Right kidney (tissue), 1 donor: ENCODE measurements at regions not wholly inside any gene's neighbourhood (a gene's known extent, or its start where the extent isn't known, plus 50 kb on each side); places are given as distances from the start of the nearest gene placed in this dataset.
A peak's percentile ranks its signal among the peaks of the same experiment; 100 is the strongest.

Source experiments
- DNase-seq: peaks from one replicate; pipeline ENCODE4 v3.0.0-alpha.2; 2016

DNA sequence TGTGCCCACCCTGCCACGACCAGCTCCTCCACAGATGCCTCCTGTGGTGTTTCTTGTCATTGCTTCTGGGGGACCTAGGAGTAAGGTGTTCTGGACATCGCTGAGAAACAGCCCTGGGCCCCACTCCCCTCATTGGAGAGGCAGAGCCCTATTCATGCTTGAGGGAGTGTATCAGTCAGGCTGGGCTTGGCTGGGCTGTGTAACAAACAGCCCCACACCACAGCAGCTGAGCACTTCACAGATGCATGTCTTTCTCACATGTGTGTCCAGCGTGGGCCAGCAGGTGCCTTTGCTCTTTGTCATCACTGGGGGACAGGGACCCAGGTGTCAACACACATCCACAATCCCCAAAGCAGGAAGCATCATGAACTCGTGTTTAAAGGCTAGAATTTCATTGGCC, 65.1 kb upstream of the FBRSL1 start:
- DNase-seq, result no peak

DNA sequence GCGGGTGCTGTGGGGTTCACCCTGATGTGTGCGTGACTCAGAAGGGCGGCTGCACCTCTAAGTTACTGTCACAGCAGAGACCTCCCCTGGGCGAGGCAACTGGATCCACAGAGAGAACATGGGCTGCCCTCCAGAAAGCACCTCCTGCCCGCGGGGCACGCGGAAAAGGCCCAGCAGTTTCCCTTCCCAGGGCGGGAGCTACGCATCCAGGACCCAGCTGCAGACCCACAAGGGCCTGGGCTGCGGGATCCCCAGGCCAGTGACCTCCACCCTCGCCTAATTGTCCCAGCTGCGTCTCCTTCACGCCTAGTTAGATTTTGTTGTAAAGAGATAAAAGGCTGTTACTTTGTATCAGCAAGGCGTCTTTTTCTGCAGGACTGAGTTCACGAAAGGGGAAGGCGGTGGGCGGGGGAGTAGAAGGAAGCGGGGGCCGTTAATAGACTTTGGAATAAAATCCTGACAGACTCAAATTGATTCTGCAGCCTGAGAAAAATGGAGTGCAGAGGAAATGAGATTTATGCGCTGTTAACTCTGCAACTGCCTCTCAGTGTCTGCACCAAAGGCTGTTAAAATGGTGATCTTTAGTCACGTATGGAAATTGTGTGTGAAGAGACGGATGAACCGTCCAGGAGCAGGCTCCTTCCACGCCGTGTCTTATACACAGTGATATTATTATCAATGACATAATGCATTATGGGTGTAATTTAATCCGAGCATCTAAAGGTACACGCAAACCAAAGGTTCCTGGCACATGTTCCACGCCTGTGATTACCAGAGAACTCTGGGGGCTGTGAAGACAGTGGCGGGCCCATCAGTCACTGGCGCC, 65.9 kb upstream of the FBRSL1 start:
- DNase-seq, result peak; percentile 66

DNA sequence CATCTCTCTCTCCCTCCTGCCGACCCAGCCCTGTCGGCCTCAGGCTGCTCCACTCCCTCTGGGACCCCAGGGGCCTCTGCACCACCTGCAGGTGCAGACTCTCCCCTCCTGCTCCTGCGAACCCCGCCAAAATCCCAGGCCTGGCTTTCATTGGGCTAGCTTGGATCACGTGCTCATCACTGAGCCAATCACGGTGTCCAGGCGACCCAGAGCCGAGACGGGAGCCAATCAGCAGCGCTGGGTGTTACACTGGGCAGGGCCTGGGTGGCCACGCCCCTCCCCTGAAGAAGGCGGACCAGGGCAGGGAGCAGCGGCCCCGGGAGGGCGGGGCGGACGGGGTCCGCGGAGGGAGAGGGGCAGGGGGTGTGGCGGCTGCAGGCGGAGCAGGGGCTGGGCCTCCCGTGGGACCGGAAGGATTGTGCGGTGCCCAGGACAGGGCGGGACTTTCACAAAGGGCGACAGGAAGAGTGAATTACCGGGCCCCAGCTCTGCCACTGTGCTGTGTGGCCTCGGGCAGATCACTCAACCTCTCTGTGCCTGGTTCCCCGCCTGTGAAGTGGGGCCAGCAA, 66.6 kb upstream of the FBRSL1 start:
- no peak for DNase-seq

- no peak for DNase-seq
Measured at GRCh38 chr12:132422381-132423043, 67.4 kb upstream of the FBRSL1 start.

DNA sequence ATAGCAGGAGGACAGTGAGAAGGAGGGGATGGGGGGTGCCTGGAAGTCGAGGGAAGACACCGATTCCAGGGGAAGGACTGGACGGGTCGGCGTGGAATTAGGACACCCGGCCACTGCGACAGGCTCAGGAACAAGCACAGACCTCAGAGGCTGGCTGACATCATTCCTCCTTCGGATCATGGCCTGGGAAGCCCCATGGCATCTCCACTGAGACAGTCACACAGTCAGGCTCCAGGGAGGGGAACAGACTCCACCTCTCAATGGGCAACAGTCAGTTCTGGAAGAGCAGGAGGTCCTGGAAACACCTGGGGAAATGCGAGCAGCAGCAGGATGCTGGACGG, 67.9 kb upstream of the FBRSL1 start:
- no peak for DNase-seq

- no peak for DNase-seq
Measured at GRCh38 chr12:132419631-132420246, 70.2 kb upstream of the FBRSL1 start.

- DNase-seq, result no peak
Measured at GRCh38 chr12:132418393-132418925, 71.5 kb upstream of the FBRSL1 start.

- DNase-seq, result no peak
Measured at GRCh38 chr12:132417741-132418140, 72.2 kb upstream of the FBRSL1 start.

GRCh38 chr12:132416827-132417226, 73.1 kb upstream of the FBRSL1 start:
- no peak for DNase-seq

DNA sequence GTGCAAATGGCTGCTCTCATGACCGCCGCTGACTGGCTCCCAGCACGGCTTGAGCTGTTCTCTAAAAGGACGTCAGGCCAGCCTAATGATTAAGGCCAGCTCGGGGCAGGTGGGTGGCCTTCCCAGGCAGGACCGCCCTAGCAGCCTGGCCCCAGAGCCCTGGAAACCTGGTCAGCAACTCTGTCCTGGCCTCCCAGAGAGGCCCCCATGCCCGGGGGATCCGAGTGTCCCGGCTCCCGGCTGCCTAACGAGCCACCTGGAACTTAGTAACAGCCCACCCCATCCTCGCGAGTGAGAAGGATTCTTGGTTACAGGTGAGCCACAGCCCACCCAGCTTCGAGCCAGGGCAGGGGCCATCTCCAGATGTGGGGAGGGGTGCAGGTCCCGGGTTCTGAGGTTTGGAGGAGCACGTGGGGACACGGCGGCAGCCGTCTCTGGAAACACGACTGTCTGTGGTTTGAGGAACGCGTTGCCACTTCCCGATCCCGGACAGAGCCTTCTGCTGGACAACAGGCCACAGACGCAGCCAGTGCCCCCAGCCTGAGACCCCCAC, 73.8 kb upstream of the FBRSL1 start:
- DNase-seq, result no peak

DNA sequence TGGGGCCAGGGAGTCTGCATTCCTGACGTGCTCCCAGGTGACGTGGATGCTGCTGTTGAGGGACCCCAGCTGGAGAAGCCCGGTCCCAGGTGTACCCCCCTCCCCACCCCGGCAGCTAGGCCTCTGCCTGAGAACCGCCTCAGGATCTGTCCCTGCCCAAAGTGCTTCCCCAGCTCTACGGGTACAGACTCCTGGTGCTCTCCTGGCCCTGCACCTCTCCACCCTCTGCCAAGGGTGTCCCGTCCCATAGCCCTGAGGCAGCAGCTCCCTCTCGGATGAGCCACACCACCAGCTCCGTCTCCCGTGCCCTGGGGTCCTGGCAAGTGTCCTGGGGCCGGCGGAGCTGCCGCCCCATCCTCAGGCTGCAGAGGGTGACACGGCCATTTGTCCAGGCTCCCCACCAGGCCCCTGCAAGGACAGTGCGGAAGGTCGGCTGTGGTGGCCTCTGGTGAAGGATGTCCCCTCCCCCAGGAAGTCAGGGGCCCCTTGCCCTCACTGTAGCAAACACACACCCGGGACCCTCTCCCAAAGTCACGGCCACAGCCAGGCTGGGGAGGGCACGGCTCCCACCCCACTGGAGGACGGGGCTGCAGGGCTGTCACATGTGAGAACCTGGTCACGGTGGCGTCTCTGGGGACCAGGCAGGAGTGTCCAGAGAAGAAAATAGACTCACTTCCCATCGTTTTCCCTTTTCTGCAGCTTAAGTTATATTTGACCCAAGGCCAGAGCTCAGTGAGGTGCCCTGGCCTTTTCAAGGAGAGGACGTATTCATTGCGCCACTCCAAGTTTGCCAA, 74.4 kb upstream of the FBRSL1 start:
- no peak for DNase-seq

GRCh38 chr12:132414634-132415326, 75.2 kb upstream of the FBRSL1 start:
- peak; percentile 77 for DNase-seq

- peak; percentile 74 for DNase-seq
Measured at GRCh38 chr12:132413931-132414588, 75.9 kb upstream of the FBRSL1 start.

- no peak for DNase-seq
Measured at GRCh38 chr12:132411457-132411856, 78.5 kb upstream of the FBRSL1 start.

- DNase-seq, result no peak
Measured at GRCh38 chr12:132410849-132411248, 79.1 kb upstream of the FBRSL1 start.

DNA sequence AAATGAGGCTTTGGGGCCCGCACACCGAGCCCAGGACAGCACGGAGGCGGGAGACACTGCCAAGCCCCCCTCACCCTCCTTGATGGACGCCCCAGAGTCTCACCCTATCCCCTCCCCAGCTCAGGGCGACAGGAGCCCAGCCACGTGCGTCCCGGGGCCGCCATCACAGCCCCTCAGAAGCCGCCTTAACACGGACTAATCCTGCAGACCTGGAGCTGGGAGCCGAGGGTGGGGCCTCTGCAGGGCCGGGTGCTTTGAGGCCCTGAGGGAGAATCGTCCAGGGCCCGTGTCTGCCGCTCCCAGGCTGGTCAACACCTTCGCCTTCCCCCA, 79.7 kb upstream of the FBRSL1 start:
- DNase-seq, result no peak

- DNase-seq, result no peak
Measured at GRCh38 chr12:132409495-132410295, 80.3 kb upstream of the FBRSL1 start.

DNA sequence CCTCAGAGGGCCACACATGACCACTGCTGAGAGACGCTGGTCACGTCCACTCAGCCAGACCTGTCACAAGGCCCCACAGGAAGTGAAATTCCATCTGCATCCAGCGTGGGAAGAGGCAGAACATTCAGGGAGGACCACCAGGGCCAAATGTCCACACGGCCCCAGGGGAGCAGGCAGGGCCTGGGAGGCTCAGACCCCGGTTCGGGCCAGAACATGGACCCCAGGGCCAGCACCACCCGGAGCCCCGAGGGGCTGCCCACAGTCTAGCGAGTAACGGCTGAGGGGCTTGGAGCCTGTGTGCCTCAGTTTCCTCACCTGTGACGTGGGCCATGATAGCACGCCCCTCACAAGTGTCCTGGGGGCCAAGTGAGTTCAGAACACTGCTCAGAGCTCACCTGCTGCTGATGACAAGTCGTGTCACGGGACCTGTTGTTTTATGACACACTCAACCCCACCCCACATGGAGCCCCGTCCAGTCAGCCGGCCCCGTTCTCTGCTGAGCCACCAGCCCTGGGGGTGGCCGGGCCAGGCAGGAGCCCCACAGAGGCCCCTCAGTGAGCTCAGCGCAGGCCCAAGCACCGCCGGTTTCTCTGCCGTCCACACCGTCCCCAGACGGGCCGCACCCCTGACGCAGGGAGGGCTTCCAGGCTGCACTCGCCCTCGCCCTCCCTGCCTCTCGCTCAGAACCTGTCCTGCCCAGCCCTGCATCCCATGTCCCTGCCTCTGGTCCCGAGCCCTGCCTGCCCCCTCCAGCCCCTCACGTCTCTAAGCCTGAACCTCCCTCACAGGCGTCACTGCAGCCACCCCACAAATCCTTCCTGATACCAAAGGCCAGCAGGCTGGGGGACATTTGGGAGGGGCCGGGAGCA, 79.5 kb upstream of the GALNT9 start:
- DNase-seq, result no peak

DNA sequence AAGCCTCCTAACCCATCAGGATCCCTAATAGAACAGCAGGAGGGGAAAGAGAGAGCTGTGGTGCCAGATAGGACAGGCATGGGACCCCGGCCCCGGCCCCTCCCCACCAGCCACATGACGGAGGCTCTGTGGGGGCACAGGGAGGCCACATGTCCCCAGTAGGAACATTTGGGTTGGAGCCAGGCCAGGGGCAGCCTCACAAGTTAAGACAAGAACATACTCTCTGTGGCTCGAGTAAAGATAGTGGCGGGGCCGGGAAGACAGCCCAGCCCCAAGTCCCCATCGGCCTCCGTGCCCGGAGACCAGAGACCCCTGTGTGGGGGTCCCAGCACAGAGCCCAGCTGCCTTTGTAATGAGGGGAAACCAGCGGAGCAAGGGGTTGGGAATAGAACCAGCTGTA, 78.6 kb upstream of the GALNT9 start:
- no peak for DNase-seq
